Trophoblast cell (in vitro differentiated cells and primary cell): ENCODE measurements at regions not wholly inside any gene's neighbourhood (a gene's known extent, or its start where the extent isn't known, plus 50 kb on each side); places are given as distances from the start of the nearest gene placed in this dataset.

Source experiments
- DNase-seq, 2 donors: peaks; one replicate each; pipeline ENCODE4 v3.0.0-alpha.2; 2016
- H2AFZ ChIP-seq: 2 replicates; pipeline ENCODE4 v1.6.1; 2013; ENCODE audit warnings: low read length, moderate library complexity, mild to moderate bottlenecking; ENCODE audit not compliant: insufficient read depth, poor library complexity
- H2AK5ac ChIP-seq: 2 replicates; pipeline ENCODE4 v1.6.1; 2013; ENCODE audit warnings: mild to moderate bottlenecking, low read length
- H2BK120ac ChIP-seq: 2 replicates; pipeline ENCODE4 v1.6.1; 2013; ENCODE audit warnings: low read length, mild to moderate bottlenecking, moderate library complexity; ENCODE audit not compliant: insufficient read depth, poor library complexity
- H2BK12ac ChIP-seq: 2 replicates; pipeline ENCODE4 v1.6.1; 2013; ENCODE audit warnings: mild to moderate bottlenecking, low read length, moderate library complexity
- H2BK5ac ChIP-seq: 2 replicates; pipeline ENCODE4 v1.6.1; 2013; ENCODE audit warnings: low read length, low read depth, moderate library complexity, mild to moderate bottlenecking; ENCODE audit not compliant: poor library complexity
- H3K14ac ChIP-seq: 2 replicates; pipeline ENCODE4 v1.6.1; 2013; ENCODE audit warnings: mild to moderate bottlenecking, low read length
- H3K18ac ChIP-seq: 2 replicates; pipeline ENCODE4 v1.6.1; 2013; ENCODE audit warnings: mild to moderate bottlenecking, low read length
- H3K23ac ChIP-seq: 2 replicates; pipeline ENCODE4 v1.6.1; 2013; ENCODE audit warnings: low read length
- H3K27ac ChIP-seq: 2 replicates; pipeline ENCODE4 v1.5.1; 2013; ENCODE audit warnings: low read depth, mild to moderate bottlenecking, inconsistent platforms, low read length, moderate library complexity
- H3K27me3 ChIP-seq: 2 replicates; pipeline ENCODE4 v1.6.1; 2013; ENCODE audit warnings: inconsistent platforms, mild to moderate bottlenecking, low read length, moderate library complexity; ENCODE audit not compliant: insufficient read depth
- H3K36me3 ChIP-seq, 2 experiments: 1 replicate in 1 of 2; 2 replicates in 1 of 2; pipeline ENCODE4 v1.6.1; 2013; ENCODE audit warnings: low read length in 2 of 2, mild to moderate bottlenecking in 2 of 2, moderate library complexity in 1 of 2; ENCODE audit not compliant: insufficient read depth in 2 of 2, control insufficient read depth in 1 of 2
- H3K4ac ChIP-seq: 2 replicates; pipeline ENCODE4 v1.6.1; 2013; ENCODE audit warnings: low read depth, mild to moderate bottlenecking, low read length, moderate library complexity
- H3K4me1 ChIP-seq, 2 experiments: 1 replicate in 1 of 2; 2 replicates in 1 of 2; pipeline ENCODE4 v1.6.1; 2013; ENCODE audit warnings: low read length in 2 of 2, mild to moderate bottlenecking in 2 of 2, moderate library complexity in 1 of 2; ENCODE audit not compliant: insufficient read depth in 2 of 2, control insufficient read depth in 1 of 2
- H3K4me2 ChIP-seq: 2 replicates; pipeline ENCODE4 v1.6.1; 2013; ENCODE audit warnings: inconsistent platforms, mild to moderate bottlenecking, low read length, moderate library complexity
- H3K4me3 ChIP-seq: 2 replicates; pipeline ENCODE4 v1.5.1; 2013; ENCODE audit warnings: mild to moderate bottlenecking, low read depth, low read length, inconsistent platforms
- H3K79me1 ChIP-seq: one replicate; pipeline ENCODE4 v1.6.1; 2013; ENCODE audit warnings: low read length
- H3K79me2 ChIP-seq: 2 replicates; pipeline ENCODE4 v1.6.1; 2013; ENCODE audit warnings: low read length, mild to moderate bottlenecking; ENCODE audit not compliant: control insufficient read depth, insufficient read depth, poor library complexity
- H3K9ac ChIP-seq: 2 replicates; pipeline ENCODE4 v1.6.1; 2013; ENCODE audit warnings: mild to moderate bottlenecking, low read length
- H3K9me3 ChIP-seq: 2 replicates; pipeline ENCODE4 v1.6.1; 2013; ENCODE audit warnings: low read depth, mild to moderate bottlenecking, control low read depth, inconsistent platforms, low read length; ENCODE audit not compliant: insufficient read depth
- H4K12ac ChIP-seq: 2 replicates; pipeline ENCODE4 v1.6.1; 2013; ENCODE audit warnings: low read depth, mild to moderate bottlenecking, low read length, moderate library complexity
- H4K8ac ChIP-seq: 2 replicates; pipeline ENCODE4 v1.6.1; 2013; ENCODE audit warnings: low read depth, mild to moderate bottlenecking, low read length, moderate library complexity
- H4K91ac ChIP-seq: one replicate; pipeline ENCODE4 v1.6.1; 2013; ENCODE audit warnings: low read depth, mild to moderate bottlenecking, low read length, moderate library complexity
- WGBS: extraction: QIAGEN DNeasy Blood & Tissue Kit; methylation state at CpG from one replicate; pipeline ENCODE4 v1.1.7; 2013; ENCODE audit warnings: missing lambda C conversion rate; ENCODE audit not compliant: insufficient read length, insufficient coverage; ENCODE audit errors: extremely low coverage; 5-methylcytosine and 5-hydroxymethylcytosine counted together

- no peak overlapping the region for H3K9ac ChIP-seq
- H4K8ac ChIP-seq, result no peak overlapping the region
- no peak overlapping the region for H2BK12ac ChIP-seq
- no peaks in the 10 kb centered on the region for H3K79me2 ChIP-seq
- H2AK5ac ChIP-seq, result no peak overlapping the region
- H4K12ac ChIP-seq, result no peak overlapping the region
- no peaks in the 10 kb centered on the region for H3K36me3 ChIP-seq
- no peak overlapping the region for H3K23ac ChIP-seq
- H3K9me3 ChIP-seq, result no peaks in the 10 kb centered on the region
- no peak overlapping the region for H3K18ac ChIP-seq
- H3K27me3 ChIP-seq, result no peaks in the 10 kb centered on the region
- no peak overlapping the region for H2AFZ ChIP-seq
- no peak overlapping the region for H2BK5ac ChIP-seq
- no peaks in the 10 kb centered on the region for H3K4me1 ChIP-seq
- no peak overlapping the region for H3K4ac ChIP-seq
- H3K4me2 ChIP-seq, result no peak overlapping the region
- WGBS, result no CpG with 5 or more reads among the region's 1 CpG
- no peak overlapping the region for H3K14ac ChIP-seq
- no peak overlapping the region for H3K4me3 ChIP-seq
- H3K27ac ChIP-seq, result no peak overlapping the region
- no peaks in the 10 kb centered on the region for H3K79me1 ChIP-seq
- no peak for DNase-seq
- H4K91ac ChIP-seq, result no peak overlapping the region
- H2BK120ac ChIP-seq, result no peak overlapping the region
Observed at GRCh38 chr2:187615902-187616301, 61.7 kb upstream of the TFPI start.

- H3K79me2 ChIP-seq, result no peaks in the 10 kb centered on the region
- no peaks in the 10 kb centered on the region for H3K79me1 ChIP-seq
- H3K9ac ChIP-seq, result no peak overlapping the region
- H3K27me3 ChIP-seq, result no peaks in the 10 kb centered on the region
- H4K8ac ChIP-seq, result no peak overlapping the region
- no peak overlapping the region for H2AFZ ChIP-seq
- no peak overlapping the region for H3K14ac ChIP-seq
- H2BK12ac ChIP-seq, result no peak overlapping the region
- no peak overlapping the region for H3K4me3 ChIP-seq
- H3K4ac ChIP-seq, result no peak overlapping the region
- H3K27ac ChIP-seq, result no peak overlapping the region
- no peak for DNase-seq
- no peak overlapping the region for H2BK5ac ChIP-seq
- WGBS, result no CpG with 5 or more reads among the region's 3 CpGs
- no peaks in the 10 kb centered on the region for H3K4me1 ChIP-seq
- H4K91ac ChIP-seq, result no peak overlapping the region
- H3K23ac ChIP-seq, result no peak overlapping the region
- no peak overlapping the region for H4K12ac ChIP-seq
- H3K4me2 ChIP-seq, result no peak overlapping the region
- H3K36me3 ChIP-seq, result no peaks in the 10 kb centered on the region
- no peak overlapping the region for H2BK120ac ChIP-seq
- no peak overlapping the region for H2AK5ac ChIP-seq
- H3K9me3 ChIP-seq, result no peaks in the 10 kb centered on the region
- no peak overlapping the region for H3K18ac ChIP-seq
Observed at GRCh38 chr2:187617120-187617519, 62.9 kb upstream of the TFPI start.

GRCh38 chr2:187617905-187618304, 63.7 kb upstream of the TFPI start:
- H4K91ac ChIP-seq, result no peak overlapping the region
- no peak overlapping the region for H4K12ac ChIP-seq
- no peak overlapping the region for H3K23ac ChIP-seq
- H3K27ac ChIP-seq, result no peak overlapping the region
- no peak overlapping the region for H2AK5ac ChIP-seq
- no peak overlapping the region for H3K4me3 ChIP-seq
- H3K9ac ChIP-seq, result no peak overlapping the region
- no peak overlapping the region for H3K18ac ChIP-seq
- H2AFZ ChIP-seq, result no peak overlapping the region
- H3K4ac ChIP-seq, result no peak overlapping the region
- H2BK120ac ChIP-seq, result no peak overlapping the region
- no peaks in the 10 kb centered on the region for H3K79me1 ChIP-seq
- H2BK12ac ChIP-seq, result no peak overlapping the region
- no peak overlapping the region for H3K4me2 ChIP-seq
- no peaks in the 10 kb centered on the region for H3K4me1 ChIP-seq
- no peak overlapping the region for H2BK5ac ChIP-seq
- H3K14ac ChIP-seq, result no peak overlapping the region
- H4K8ac ChIP-seq, result no peak overlapping the region
- DNase-seq, result no peak
- H3K27me3 ChIP-seq, result no peaks in the 10 kb centered on the region
- no peaks in the 10 kb centered on the region for H3K79me2 ChIP-seq
- H3K9me3 ChIP-seq, result no peaks in the 10 kb centered on the region
- no peaks in the 10 kb centered on the region for H3K36me3 ChIP-seq

DNA sequence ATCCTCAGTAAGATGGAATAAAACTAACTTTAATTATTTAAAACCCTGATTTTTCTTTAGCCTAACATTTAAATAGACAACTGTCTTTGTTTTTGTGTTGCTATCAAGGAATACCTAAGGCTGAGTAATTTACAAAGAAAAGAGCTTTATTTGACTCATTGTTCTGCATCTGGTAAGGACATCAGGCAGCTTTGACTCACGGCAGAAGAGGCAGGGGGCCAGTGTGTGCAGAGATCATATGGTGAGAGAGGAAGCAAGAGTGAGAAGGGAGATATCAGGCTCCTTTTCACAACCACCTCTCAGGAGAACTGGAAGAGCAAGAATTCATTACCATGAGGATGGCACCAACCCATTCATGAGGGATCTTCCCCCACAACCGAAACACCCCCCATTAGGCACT, 64.6 kb upstream of the TFPI start:
- Histone ChIP-seq H3K36me3 (no peaks in the 10 kb centered on the region), H3K4me3 (no peak overlapping the region), H3K9ac (no peak overlapping the region), H4K12ac (no peak overlapping the region), H3K4ac (no peak overlapping the region), H2BK120ac (no peak overlapping the region), H4K91ac (no peak overlapping the region), H3K18ac (no peak overlapping the region), H2AK5ac (no peak overlapping the region), H3K4me2 (no peak overlapping the region), H3K27ac (no peak overlapping the region), H3K9me3 (no peaks in the 10 kb centered on the region), H3K27me3 (no peaks in the 10 kb centered on the region), H3K79me2 (no peaks in the 10 kb centered on the region), H3K14ac (no peak overlapping the region), H3K79me1 (no peaks in the 10 kb centered on the region), H2BK5ac (no peak overlapping the region), H3K23ac (no peak overlapping the region), H3K4me1 (no peaks in the 10 kb centered on the region), H2BK12ac (no peak overlapping the region), H2AFZ (no peak overlapping the region), H4K8ac (no peak overlapping the region)
- no peak for DNase-seq
- no CpG with 5 or more reads among the region's 2 CpGs for WGBS

DNA sequence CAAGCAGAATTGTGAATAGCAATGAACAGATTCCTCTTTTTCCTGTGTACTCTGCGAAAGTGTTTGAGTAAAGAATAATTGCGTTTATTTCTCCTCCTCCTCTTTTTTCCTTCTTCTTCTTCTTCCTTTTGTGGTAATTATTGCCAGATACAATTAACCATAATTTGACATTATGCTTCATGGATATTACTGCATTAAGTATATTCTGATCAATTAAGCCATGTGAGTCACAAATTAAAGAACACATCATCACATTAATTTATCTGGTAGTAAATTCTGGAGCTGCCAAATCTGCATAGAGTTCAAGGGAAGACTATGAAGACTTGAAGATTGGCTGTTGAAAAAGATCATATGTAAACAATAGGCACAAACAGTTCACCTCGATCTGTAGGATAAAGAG, 72.9 kb upstream of the TFPI start:
- Histone ChIP-seq H3K27me3 (no peaks in the 10 kb centered on the region), H4K12ac (no peak overlapping the region), H3K9ac (no peak overlapping the region), H2BK12ac (no peak overlapping the region), H3K79me2 (no peaks in the 10 kb centered on the region), H3K4me2 (no peak overlapping the region), H4K8ac (no peak overlapping the region), H3K9me3 (peaks cover 3% of the 10 kb centered on the region), H3K79me1 (no peaks in the 10 kb centered on the region), H2AFZ (no peak overlapping the region), H3K4ac (no peak overlapping the region), H4K91ac (no peak overlapping the region), H3K14ac (no peak overlapping the region), H3K27ac (no peak overlapping the region), H3K4me1 (no peaks in the 10 kb centered on the region), H3K36me3 (no peaks in the 10 kb centered on the region), H2BK120ac (no peak overlapping the region), H3K18ac (no peak overlapping the region), H2BK5ac (no peak overlapping the region), H3K23ac (no peak overlapping the region), H3K4me3 (no peak overlapping the region), H2AK5ac (no peak overlapping the region)
- DNase-seq, result no peak
- no CpG with 5 or more reads among the region's 3 CpGs for WGBS
